HCT116 (cell line): ENCODE measurements at regions not wholly inside any gene's neighbourhood (a gene's known extent, or its start where the extent isn't known, plus 50 kb on each side); places are given as distances from the start of the nearest gene placed in this dataset.

Experiments used
- ATAC-seq: fragments of 200-7000 bp; cut with Tn5 transposase; 2 replicates; pipeline ENCODE4 v1.9.1; 2020; ENCODE audit warnings: mild to moderate bottlenecking, moderate library complexity
- BruUV-seq: library from RNA; stranded (reverse); fragments of 400-500 nt; replicated peaks from 2 replicates; lab custom pipeline; 2021; lab: Mats Ljungman, UMichigan
- CTCF ChIA-PET: fragments of 300-600 bp; sonication (Branson Sonifier 250); formaldehyde crosslinking; loops from one replicate; lab custom pipeline; 2021; ENCODE audit warnings: antibody characterized with exemption; lab: Charles Lee
- POLR2A ChIA-PET: fragments of 300-600, 350-600 bp; sonication (Branson Sonifier 250); formaldehyde crosslinking; loops from one replicate; lab custom pipeline; 2021; ENCODE audit warnings: antibody characterized with exemption; lab: Charles Lee
- RAD21 ChIA-PET, 2 experiments: fragments of 300-600 bp; sonication (Branson Sonifier 250); formaldehyde crosslinking; loops; one replicate each; lab custom pipeline; 2023; ENCODE audit warnings: low total read pairs in 2 of 2; ENCODE audit not compliant: uncharacterized antibody in 2 of 2, unreplicated experiment in 2 of 2, low non-redundant PET in 1 of 2; lab: Charles Lee
- DNase-seq: peaks from one replicate; pipeline ENCODE4 v3.0.0-alpha.2; 2010; ENCODE audit warnings: low read depth, low spot score
- H2AFZ ChIP-seq: fragments of 200-600 bp; shearing (Covaris generic), sonication (generic); 2 replicates; pipeline ENCODE4 v1.6.1; 2017; ENCODE audit warnings: low read depth, mixed run types, mixed read lengths, antibody characterized with exemption, low read length; ENCODE audit not compliant: poor library complexity, severe bottlenecking
- H3K27ac ChIP-seq: 2 replicates; pipeline ENCODE4 v1.5.1; 2012; ENCODE audit warnings: low read depth, low read length
- H3K27me3 ChIP-seq: fragments of 200-600 bp; sonication (generic); 2 replicates; pipeline ENCODE4 v1.6.1; 2016; ENCODE audit warnings: mixed run types, low read length, mixed read lengths; ENCODE audit not compliant: insufficient read depth
- H3K36me3 ChIP-seq, 2 experiments: fragments of 200-500 bp in 1 of 2; fragments of 200-600 bp in 1 of 2; sonication (Bioruptor generic) in 1 of 2; sonication (generic) in 1 of 2; 2 replicates each; pipeline versions ENCODE4 v1.5.1 to v1.6.1; 2014 to 2016; ENCODE audit warnings: low read length in 2 of 2, inconsistent platforms in 1 of 2, mixed read lengths in 1 of 2, mixed run types in 1 of 2; ENCODE audit not compliant: insufficient read depth in 2 of 2, control insufficient read depth in 1 of 2
- H3K4me1 ChIP-seq, 2 experiments: fragments of 200-600 bp in 1 of 2; sonication (generic) in 1 of 2; 2 replicates each; pipeline versions ENCODE4 v1.5.1 to v1.6.1; 2012 to 2017; ENCODE audit warnings: low read length in 2 of 2, inconsistent platforms in 1 of 2, mild to moderate bottlenecking in 1 of 2, mixed read lengths in 1 of 2, mixed run types in 1 of 2, moderate library complexity in 1 of 2; ENCODE audit not compliant: insufficient read depth in 2 of 2, control insufficient read depth in 1 of 2
- H3K4me2 ChIP-seq: fragments of 200-600 bp; sonication (generic); 2 replicates; pipeline ENCODE4 v1.6.1; 2017; ENCODE audit warnings: mixed run types, low read length, mixed read lengths
- H3K4me3 ChIP-seq, 2 experiments: fragments of 200-600 bp in 1 of 2; sonication (generic) in 1 of 2; replicated peaks in 1 of 2; 2 replicates each; pipeline ENCODE4 v1.5.1; 2011 to 2016; ENCODE audit warnings: low read length in 2 of 2, control low read depth in 1 of 2, low read depth in 1 of 2, mild to moderate bottlenecking in 1 of 2, mixed read lengths in 1 of 2, mixed run types in 1 of 2
- H3K79me2 ChIP-seq: fragments of 200-600 bp; sonication (generic); 2 replicates; pipeline ENCODE4 v1.6.1; 2017; ENCODE audit warnings: mild to moderate bottlenecking, mixed run types, low read length, moderate library complexity, mixed read lengths; ENCODE audit not compliant: insufficient read depth
- H3K9ac ChIP-seq: fragments of 200-600 bp; sonication (generic); 2 replicates; pipeline ENCODE4 v1.6.1; 2016; ENCODE audit warnings: low read length, mixed read lengths
- H3K9me2 ChIP-seq: fragments of 200-600 bp; sonication (generic), shearing (Covaris generic); 2 replicates; pipeline ENCODE4 v1.6.1; 2017; ENCODE audit warnings: mixed run types, mild to moderate bottlenecking, moderate library complexity; ENCODE audit not compliant: insufficient read depth
- H3K9me3 ChIP-seq, 2 experiments: fragments of 200-500 bp in 1 of 2; fragments of 200-600 bp in 1 of 2; sonication (Bioruptor generic) in 1 of 2; sonication (generic) in 1 of 2; 2 replicates each; pipeline ENCODE4 v1.6.1; 2014 to 2017; ENCODE audit warnings: low read length in 2 of 2, mixed read lengths in 2 of 2, inconsistent platforms in 1 of 2, low read depth in 1 of 2, mild to moderate bottlenecking in 1 of 2, mixed run types in 1 of 2, moderate library complexity in 1 of 2; ENCODE audit not compliant: control insufficient read depth in 1 of 2, insufficient read depth in 1 of 2
- H4K20me1 ChIP-seq: fragments of 200-600 bp; sonication (generic), shearing (Covaris generic); 2 replicates; pipeline ENCODE4 v1.6.1; 2017; ENCODE audit warnings: mixed run types, mild to moderate bottlenecking, moderate library complexity; ENCODE audit not compliant: insufficient read depth
- CBX3 ChIP-seq: IDR thresholded peaks from 2 replicates; pipeline ENCODE4 v1.6.1; 2012; ENCODE audit warnings: low read depth
- EGR1 ChIP-seq: IDR thresholded peaks from 2 replicates; pipeline ENCODE4 v1.6.1; 2012; ENCODE audit warnings: low read depth
- ELF1 ChIP-seq: IDR thresholded peaks from 2 replicates; pipeline ENCODE4 v1.6.1; 2012; ENCODE audit warnings: low read depth, borderline replicate concordance
- EZH2 ChIP-seq: fragments of 200-600 bp; sonication (generic); IDR thresholded peaks from 2 replicates; pipeline ENCODE4 v1.6.1; 2017; ENCODE audit warnings: antibody characterized with exemption, mixed run types
- EZH2phosphoT487 ChIP-seq: fragments of 200-600 bp; IDR thresholded peaks from 2 replicates; pipeline ENCODE4 v1.6.1; 2018; ENCODE audit warnings: antibody characterized with exemption, borderline replicate concordance
- JUND ChIP-seq: IDR thresholded peaks from 2 replicates; pipeline ENCODE4 v1.6.1; 2012
- POLR2A ChIP-seq: IDR thresholded peaks from 2 replicates; pipeline ENCODE4 v1.7.0; 2011; ENCODE audit warnings: borderline replicate concordance; ENCODE audit not compliant: insufficient read depth, insufficient read length; ENCODE audit errors: extremely low read depth
- POLR2AphosphoS5 ChIP-seq: IDR thresholded peaks from 2 replicates; pipeline ENCODE4 v1.6.1; 2011; ENCODE audit warnings: mild to moderate bottlenecking, low read depth, low read length, moderate library complexity
- RAD21 ChIP-seq: IDR thresholded peaks from 2 replicates; pipeline ENCODE4 v1.6.1; 2012; ENCODE audit warnings: low read depth, mild to moderate bottlenecking
- intact Hi-C: fragments of 100-400 bp; cut with micrococcal nuclease; formaldehyde crosslinking; loops from 2 replicates; pipeline ENCODE4 v1.10.0; 2022
- TF ChIP-seq, protein P1 (sequence below): IDR thresholded peaks from 2 replicates; pipeline ENCODE4 v1.6.1; 2012
- TF ChIP-seq, protein P2 (sequence below), 3 experiments: fragments of 200-600 bp in 1 of 3; sonication (generic) in 1 of 3; IDR thresholded peaks in 2 of 3; conservative IDR thresholded peaks in 1 of 3; 2 replicates each; pipeline ENCODE4 v1.5.1; 2012 to 2017; ENCODE audit warnings: low read depth in 2 of 3, low read length in 2 of 3, antibody characterized with exemption in 1 of 3, borderline replicate concordance in 1 of 3, control low read depth in 1 of 3, mild to moderate bottlenecking in 1 of 3, mixed read lengths in 1 of 3, mixed run types in 1 of 3, moderate library complexity in 1 of 3; ENCODE audit not compliant: insufficient read depth in 1 of 3
- TF ChIP-seq, protein P3 (sequence below): IDR thresholded peaks from 2 replicates; pipeline ENCODE4 v1.6.1; 2011; ENCODE audit warnings: mild to moderate bottlenecking, low read length, moderate library complexity; ENCODE audit not compliant: insufficient replicate concordance; ENCODE audit errors: extremely low read depth

DNA sequence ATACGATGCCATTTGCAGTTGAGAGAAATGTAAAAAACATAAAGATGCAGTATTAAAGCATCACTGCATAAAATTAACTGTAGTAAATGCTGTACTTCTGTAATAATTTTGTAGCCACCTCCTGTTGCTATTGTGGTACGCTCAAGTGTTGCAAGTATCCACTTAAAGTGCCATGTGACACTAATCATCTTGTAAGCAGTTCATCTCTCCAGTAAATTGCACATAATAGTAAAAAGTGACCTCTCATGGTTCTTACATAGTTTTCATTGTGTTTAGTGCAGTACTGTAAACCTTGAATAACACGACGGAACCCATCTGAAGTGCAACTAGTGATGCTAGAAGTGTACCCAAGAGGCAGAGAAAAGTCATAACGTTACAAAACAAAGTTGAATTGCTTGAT, 190.1 kb upstream of the VGLL2 start:
- RAD21 ChIA-PET, result no interaction called here
- Histone ChIP-seq H3K27me3 (no peaks in the 10 kb centered on the region), H3K36me3 (no peaks in the 10 kb centered on the region), H2AFZ (no peak overlapping the region), H3K79me2 (no peaks in the 10 kb centered on the region), H3K27ac (no peak overlapping the region), H3K9ac (no peak overlapping the region), H3K9me2 (no peaks in the 10 kb centered on the region), H3K4me3 (no peak overlapping the region), H3K9me3 (no peaks in the 10 kb centered on the region), H3K4me1 (no peaks in the 10 kb centered on the region), H4K20me1 (no peaks in the 10 kb centered on the region), H3K4me2 (no peak overlapping the region)
- no peak for ATAC-seq
- CTCF ChIA-PET, result no interaction called here
- BruUV-seq, result no TSS peak
- no peak for DNase-seq
- intact Hi-C loops, result no loop called here
- no peak for TF ChIP-seq EZH2phosphoT487
- TF ChIP-seq CBX3, result no peak
- TF ChIP-seq EZH2, result no peak
- TF ChIP-seq POLR2A, result no peak
- TF ChIP-seq, protein P1, sequence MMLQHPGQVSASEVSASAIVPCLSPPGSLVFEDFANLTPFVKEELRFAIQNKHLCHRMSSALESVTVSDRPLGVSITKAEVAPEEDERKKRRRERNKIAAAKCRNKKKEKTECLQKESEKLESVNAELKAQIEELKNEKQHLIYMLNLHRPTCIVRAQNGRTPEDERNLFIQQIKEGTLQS, result no peak
- POLR2A ChIA-PET, result no interaction called here

DNA sequence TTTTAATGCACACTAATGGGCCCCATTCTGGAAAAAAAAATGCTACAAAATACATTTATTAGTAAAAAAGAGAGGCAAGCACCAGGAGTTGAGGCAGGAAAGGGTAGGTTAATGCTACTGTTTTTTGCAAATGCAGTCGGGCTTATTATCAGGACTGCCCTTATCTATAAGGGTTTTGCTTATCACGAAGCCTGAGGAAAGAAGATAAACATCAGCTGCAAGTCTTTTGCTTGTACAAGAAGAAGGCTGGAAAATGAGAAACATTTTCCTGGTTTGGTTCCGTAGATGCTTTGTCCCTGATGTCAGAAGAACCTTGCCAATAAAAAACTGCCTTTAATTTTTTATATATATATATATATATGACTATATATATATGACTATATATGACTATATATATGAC, 189.3 kb upstream of the VGLL2 start:
- CTCF ChIA-PET, result no interaction called here
- Histone ChIP-seq H3K4me2 (no peak overlapping the region), H4K20me1 (no peaks in the 10 kb centered on the region), H3K27me3 (no peaks in the 10 kb centered on the region), H3K27ac (no peak overlapping the region), H3K9me2 (no peaks in the 10 kb centered on the region), H3K36me3 (no peaks in the 10 kb centered on the region), H3K4me3 (no peak overlapping the region), H3K9me3 (no peaks in the 10 kb centered on the region), H2AFZ (no peak overlapping the region), H3K4me1 (no peaks in the 10 kb centered on the region), H3K79me2 (no peaks in the 10 kb centered on the region), H3K9ac (no peak overlapping the region)
- no TSS peak for BruUV-seq
- no peak for TF ChIP-seq RAD21
- no peak for TF ChIP-seq JUND
- no peak for TF ChIP-seq POLR2AphosphoS5
- TF ChIP-seq EGR1, result no peak
- TF ChIP-seq, protein P1, result no peak
- TF ChIP-seq EZH2phosphoT487, result no peak
- TF ChIP-seq ELF1, result no peak
- TF ChIP-seq CBX3, result no peak
- TF ChIP-seq, protein P2, sequence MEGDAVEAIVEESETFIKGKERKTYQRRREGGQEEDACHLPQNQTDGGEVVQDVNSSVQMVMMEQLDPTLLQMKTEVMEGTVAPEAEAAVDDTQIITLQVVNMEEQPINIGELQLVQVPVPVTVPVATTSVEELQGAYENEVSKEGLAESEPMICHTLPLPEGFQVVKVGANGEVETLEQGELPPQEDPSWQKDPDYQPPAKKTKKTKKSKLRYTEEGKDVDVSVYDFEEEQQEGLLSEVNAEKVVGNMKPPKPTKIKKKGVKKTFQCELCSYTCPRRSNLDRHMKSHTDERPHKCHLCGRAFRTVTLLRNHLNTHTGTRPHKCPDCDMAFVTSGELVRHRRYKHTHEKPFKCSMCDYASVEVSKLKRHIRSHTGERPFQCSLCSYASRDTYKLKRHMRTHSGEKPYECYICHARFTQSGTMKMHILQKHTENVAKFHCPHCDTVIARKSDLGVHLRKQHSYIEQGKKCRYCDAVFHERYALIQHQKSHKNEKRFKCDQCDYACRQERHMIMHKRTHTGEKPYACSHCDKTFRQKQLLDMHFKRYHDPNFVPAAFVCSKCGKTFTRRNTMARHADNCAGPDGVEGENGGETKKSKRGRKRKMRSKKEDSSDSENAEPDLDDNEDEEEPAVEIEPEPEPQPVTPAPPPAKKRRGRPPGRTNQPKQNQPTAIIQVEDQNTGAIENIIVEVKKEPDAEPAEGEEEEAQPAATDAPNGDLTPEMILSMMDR (IDR thresholded peaks at IDR 0.05 in 2 of 3, conservative IDR thresholded peaks at IDR 0.05 in 1 of 3; ENCODE audit: borderline replicate concordance in 1 of 3, insufficient read depth in 1 of 3, low read depth in 2 of 3, low read length in 2 of 3), result no peak
- TF ChIP-seq, protein P3, sequence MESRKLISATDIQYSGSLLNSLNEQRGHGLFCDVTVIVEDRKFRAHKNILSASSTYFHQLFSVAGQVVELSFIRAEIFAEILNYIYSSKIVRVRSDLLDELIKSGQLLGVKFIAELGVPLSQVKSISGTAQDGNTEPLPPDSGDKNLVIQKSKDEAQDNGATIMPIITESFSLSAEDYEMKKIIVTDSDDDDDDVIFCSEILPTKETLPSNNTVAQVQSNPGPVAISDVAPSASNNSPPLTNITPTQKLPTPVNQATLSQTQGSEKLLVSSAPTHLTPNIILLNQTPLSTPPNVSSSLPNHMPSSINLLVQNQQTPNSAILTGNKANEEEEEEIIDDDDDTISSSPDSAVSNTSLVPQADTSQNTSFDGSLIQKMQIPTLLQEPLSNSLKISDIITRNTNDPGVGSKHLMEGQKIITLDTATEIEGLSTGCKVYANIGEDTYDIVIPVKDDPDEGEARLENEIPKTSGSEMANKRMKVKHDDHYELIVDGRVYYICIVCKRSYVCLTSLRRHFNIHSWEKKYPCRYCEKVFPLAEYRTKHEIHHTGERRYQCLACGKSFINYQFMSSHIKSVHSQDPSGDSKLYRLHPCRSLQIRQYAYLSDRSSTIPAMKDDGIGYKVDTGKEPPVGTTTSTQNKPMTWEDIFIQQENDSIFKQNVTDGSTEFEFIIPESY, result no peak
- DNase-seq (no peak), ATAC-seq (no peak)
- POLR2A ChIA-PET, result no interaction called here
- RAD21 ChIA-PET, result no interaction called here
- intact Hi-C loops, result no loop called here
